ENCODE measurements at regions not wholly inside any gene's neighbourhood (a gene's known extent, or its start where the extent isn't known, plus 50 kb on each side); places are given as distances from the start of the nearest gene placed in this dataset.

GRCh38 chr5:45094876-45095440 is 286.2 kb downstream of the MRPS30 start:
- no peak for TF ChIP-seq CTCF (IDR thresholded peaks at IDR 0.05)
- no peak for TF ChIP-seq POLR2A (IDR thresholded peaks at IDR 0.05)
